HG03571 (cell line): ENCODE measurements at regions not wholly inside any gene's neighbourhood (a gene's known extent, or its start where the extent isn't known, plus 50 kb on each side); places are given as distances from the start of the nearest gene placed in this dataset.
"Not testable (repeated sequence)": the region's sequence is repeated elsewhere in the genome, so short reads cannot be mapped to it uniquely, and the experiment has no call there.

Experiments used
- ATAC-seq: cut with Tn5 transposase; IDR thresholded peaks from one replicate; pipeline ENCODE4 v1.9.1; 2021; ENCODE audit not compliant: unreplicated experiment

DNA sequence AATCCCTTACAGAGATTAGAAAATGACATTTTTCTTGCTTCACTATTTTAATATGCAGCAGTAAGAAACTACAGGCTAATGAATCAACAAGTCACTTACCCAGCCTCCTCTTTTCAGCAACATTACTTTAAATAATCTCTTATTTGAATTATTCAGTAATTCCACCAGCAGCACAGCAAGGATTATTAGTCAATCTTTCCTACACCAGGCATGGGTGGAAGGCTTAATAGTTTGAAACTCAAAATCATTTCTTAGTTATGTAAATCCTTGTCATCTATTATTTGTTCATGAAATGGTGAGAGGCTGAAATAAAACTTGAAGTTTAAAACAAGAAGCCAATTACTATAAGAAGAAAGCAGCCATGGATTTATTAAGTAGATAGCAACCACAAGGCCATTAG lies 530.5 kb downstream of the KCNA4 start:
- ATAC-seq: no peak

DNA sequence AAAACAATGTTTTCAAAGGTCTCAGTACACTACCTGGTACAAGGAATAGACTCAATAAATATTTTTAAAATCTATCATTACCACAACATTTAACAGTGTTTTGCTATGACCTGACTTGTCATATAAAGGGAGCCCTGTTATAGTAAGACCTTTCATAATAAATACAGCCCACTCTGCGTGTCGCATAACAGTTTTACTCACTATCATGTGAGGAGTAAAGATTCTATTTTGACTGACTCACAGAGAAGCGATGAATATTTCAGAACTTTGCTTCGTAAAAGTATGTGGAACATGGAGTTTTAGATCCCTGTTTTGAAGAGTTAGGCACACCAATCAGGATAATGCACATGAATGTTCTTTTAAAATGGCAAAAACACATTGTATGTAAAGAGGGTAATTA lies 531.2 kb downstream of the KCNA4 start:
- no peak for ATAC-seq

- no peak for ATAC-seq
Measured at GRCh38 chr11:29484548-29484947, 532.3 kb downstream of the KCNA4 start.

DNA sequence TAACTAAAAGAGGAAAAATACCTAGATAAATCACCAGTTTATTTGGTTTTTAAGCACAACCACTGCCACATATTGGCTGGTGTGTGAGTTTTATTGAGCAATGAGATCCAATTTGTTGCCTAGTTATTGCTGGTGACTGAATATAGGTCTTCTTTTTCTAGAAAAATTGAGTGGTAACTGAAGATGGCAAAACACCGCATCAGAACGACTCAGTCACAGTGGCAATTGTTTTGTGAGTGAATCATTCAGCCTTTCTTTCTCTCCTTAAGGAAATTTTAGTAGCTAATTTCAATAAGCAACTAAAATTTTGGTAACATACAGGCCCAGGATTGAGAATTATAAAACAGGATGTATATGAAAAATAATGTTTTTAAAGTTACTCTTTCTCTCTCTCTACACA lies 533.0 kb downstream of the KCNA4 start:
- no peak for ATAC-seq

DNA sequence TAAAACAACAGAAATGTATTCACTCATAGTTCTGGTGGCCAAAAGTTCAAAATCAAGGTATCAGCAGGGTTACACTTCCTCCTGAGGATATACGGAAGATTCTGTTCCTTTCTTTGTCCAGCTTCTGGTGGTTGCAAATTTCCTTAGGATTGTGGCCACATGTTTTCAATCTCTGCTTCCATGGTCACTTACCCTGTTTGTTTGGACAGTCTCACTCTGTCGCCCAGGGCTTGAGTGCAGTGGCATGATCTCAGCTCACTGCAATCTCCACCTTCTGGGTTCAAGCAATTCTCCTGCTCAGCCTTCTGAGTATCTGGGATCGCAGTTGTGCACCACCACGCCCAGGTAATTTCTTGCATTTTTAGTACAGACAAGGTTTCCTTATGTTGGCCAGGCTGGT lies 534.3 kb downstream of the KCNA4 start:
- ATAC-seq: no peak

DNA sequence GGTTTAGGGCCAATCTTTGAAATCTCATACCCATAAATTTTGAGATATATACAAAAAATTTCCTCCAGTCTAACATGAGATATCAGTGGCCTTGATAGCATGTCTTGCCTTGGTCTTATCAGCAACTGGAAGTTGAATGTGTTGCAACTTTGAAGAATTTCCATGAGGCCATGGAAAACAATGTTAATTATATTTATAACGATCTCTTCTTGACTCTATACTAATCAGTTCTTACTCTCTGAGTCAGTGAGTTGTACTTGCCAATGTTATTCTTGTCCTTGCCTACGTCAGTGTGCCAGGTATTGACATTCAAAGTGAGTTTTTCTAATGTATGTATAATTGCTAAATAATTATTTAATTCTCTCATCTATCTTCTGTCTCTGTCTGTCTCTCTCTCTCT lies 535.1 kb downstream of the KCNA4 start:
- ATAC-seq: no peak

DNA sequence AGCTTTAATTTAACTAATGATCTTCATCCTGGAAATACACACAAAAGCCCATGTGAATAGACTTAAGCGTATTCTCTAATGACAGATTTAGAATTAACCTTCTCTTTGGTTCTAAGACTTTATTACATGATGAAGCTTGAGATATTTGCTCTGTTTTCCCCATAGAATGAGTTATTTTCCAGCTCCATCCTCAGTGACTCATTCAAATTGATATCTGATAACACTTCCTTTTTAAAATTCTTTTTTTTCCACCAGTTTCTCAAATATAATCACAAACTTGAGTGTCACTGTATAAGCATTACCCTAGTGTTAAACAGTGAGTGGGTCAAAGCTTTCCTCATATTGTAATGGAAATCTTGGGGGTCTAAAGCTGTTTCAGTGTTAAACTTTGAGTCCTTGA lies 535.8 kb downstream of the KCNA4 start:
- no peak for ATAC-seq

GRCh38 chr11:29458252-29458651 lies 558.6 kb downstream of the KCNA4 start:
- no peak for ATAC-seq

GRCh38 chr11:29452146-29452545 lies 564.7 kb downstream of the KCNA4 start:
- ATAC-seq: no peak

DNA sequence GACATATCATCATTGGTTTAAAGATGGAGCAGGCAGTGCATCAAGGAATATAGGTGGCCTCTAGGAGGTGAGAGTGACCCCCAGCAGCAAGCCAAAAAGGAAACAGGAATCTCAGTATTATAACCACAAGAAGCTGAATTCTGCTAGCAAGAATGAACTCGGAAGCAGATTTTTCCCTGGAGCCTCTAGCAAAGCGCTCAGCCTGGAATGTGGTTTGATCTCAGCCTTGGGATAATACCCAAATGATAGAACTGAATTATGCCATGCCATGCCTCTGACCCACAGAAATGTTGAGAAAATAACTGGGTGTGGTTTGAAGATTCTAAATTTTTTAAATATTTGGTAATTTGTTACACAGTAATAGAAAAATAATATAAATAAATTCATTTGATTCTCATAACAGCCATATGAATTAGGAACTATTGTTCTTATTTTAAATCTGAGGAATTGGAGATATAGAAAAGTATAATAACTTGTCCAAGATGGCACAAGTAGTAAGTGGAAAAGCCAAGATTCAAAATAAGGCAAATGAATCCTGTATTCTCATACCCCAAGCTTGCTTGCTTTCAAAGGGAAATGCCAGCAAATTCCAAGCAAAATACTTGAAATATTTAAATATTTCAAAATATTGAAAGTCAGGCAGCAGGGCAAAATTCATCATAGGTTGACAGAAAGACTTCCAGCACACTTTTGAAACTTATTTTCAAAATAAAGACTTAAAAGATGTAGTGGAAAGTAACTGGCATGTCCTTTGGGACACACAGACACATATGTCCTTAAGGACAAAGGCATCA lies 567.4 kb downstream of the KCNA4 start:
- no peak for ATAC-seq

GRCh38 chr11:29448246-29448877 lies 568.5 kb downstream of the KCNA4 start:
- no peak for ATAC-seq

DNA sequence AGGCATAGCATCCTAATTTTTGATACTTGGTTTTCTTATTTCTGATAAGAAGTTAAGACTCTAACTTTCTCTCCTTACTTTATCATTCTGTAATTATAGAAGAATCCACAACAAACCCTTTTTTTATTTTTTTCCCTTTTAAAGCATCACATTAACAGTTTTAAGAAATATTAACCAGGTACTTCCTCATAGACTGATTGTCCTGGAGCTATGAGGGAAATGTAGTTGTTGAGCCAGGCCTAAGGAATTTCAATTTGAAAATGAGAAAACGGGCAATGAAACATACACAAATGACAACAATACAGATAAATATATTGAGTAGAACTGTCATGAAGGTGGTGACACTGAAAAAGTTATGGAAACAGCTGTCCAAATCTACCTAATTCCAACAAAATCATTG lies 569.0 kb downstream of the KCNA4 start:
- no peak for ATAC-seq

DNA sequence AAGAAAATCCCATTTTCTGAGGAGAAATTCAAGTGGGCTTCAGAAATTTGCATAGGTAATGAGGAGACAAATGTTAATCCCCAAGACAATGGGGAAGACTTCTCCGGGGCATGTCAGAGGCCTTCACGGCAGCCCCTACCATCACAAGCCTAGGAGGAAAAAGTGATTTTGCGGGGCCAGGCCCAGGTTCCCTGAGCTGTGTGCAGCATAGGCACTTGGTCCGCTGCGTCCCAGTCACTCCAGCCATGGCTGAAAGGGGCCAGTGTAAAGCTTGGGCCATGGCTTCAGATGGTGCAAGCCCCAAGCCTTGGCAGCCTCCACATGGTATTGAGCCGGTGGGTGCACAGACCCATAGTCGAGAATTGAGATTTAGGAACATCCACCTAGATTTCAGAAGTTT lies 570.7 kb downstream of the KCNA4 start:
- no peak for ATAC-seq

- not testable (repeated sequence) for ATAC-seq
Measured at GRCh38 chr11:29445191-29445590, 571.6 kb downstream of the KCNA4 start.

DNA sequence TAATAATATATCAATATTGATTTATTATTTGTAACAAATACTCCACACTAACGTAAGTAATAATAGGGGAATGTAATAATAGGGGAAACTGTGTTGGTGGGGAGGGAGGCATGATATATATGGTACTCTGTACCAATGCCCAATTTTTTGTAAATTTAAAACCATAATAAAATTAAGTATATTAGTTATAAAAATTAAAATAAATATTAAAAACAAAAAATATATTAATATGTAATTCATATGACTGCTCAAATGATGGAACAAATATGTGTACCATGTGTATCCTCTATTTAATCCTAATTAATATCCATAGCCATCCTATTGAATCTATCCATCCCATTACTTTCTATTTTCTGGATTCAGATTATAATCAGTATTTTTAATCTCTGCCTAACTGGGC lies 578.0 kb downstream of the KCNA4 start:
- ATAC-seq: no peak

GRCh38 chr11:29435421-29435820 lies 581.4 kb downstream of the KCNA4 start:
- no peak for ATAC-seq

DNA sequence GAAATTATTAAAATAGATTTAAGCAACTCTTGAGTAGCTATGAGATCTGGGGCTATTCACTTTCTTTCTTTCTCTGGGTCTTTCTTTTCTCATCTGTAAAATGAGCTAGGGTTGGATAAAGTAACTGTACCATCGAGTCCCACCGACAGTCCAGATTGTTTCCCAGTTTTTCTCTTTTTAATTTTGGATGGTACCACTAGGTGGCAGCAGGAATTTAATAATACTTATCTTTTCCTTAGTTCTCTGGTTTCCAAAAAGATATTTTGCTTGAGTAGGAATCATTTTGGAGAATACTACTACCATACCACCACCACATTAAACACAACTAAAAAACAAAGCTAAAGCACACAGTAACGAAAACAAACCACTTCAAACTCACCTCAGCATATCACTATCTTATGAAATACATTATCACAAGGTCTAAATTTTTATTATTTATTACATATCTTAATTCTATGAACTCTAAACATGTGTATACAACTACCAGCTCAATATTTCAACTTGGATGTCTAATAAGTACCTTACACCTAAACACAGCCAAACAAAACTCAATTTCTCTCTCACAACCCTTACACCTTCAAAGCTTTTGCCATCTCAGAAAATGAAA lies 584.0 kb downstream of the KCNA4 start:
- no peak for ATAC-seq

- no peak for ATAC-seq
Measured at GRCh38 chr11:29405305-29405704, 611.5 kb downstream of the KCNA4 start.

GRCh38 chr11:29395555-29396072 lies 621.2 kb downstream of the KCNA4 start:
- ATAC-seq: no peak

- no peak for ATAC-seq
Measured at GRCh38 chr11:29389793-29390192, 627.0 kb downstream of the KCNA4 start.

- no peak for ATAC-seq
Measured at GRCh38 chr11:29373725-29374124, 643.1 kb downstream of the KCNA4 start.

DNA sequence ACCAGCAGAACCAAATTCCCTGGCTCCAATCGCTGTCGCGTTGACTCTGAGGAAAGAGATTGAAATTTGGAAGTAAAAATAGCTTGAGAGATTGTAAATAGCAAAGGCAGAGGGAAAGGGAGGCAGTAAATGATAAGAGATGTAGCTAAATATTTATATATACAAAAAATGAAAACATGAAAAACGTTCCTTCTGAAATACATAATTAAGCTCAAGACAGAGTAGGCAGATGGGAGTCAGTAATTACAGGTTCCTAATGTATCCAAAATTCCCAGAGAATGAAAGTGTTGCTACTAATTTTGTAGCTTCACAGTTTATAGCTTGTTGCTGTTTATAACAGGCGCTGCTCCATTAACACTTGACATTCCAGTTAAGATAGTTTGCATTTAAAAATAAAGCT lies 648.7 kb downstream of the KCNA4 start:
- no peak for ATAC-seq
